Activated naive CD4-positive, alpha-beta T cell treated with anti-CD3 and anti-CD28 coated beads for 36 hours (primary cell): ENCODE measurements at regions not wholly inside any gene's neighbourhood (a gene's known extent, or its start where the extent isn't known, plus 50 kb on each side); places are given as distances from the start of the nearest gene placed in this dataset.

Experiments used
- CTCF ChIA-PET: fragments of 350-600 bp; sonication (Branson Sonifier 250); formaldehyde crosslinking; loops from one replicate; lab custom pipeline; 2021; ENCODE audit warnings: antibody characterized with exemption; lab: Charles Lee
- DNase-seq: peaks from one replicate; pipeline ENCODE4 v3.0.0-alpha.2; 2020
- H3K27ac Mint-ChIP-seq: one replicate; pipeline ENCODE4 v1.8.0; 2021; ENCODE audit warnings: mild to moderate bottlenecking, mixed read lengths
- H3K27me3 Mint-ChIP-seq: one replicate; pipeline ENCODE4 v1.8.0; 2021; ENCODE audit warnings: low read depth, mixed read lengths
- H3K36me3 Mint-ChIP-seq: one replicate; pipeline ENCODE4 v1.8.0; 2021; ENCODE audit warnings: low read depth, mixed read lengths
- H3K4me1 Mint-ChIP-seq: one replicate; pipeline ENCODE4 v1.8.0; 2021; ENCODE audit warnings: low read depth, mixed read lengths
- H3K4me3 Mint-ChIP-seq: one replicate; pipeline ENCODE4 v1.8.0; 2021; ENCODE audit warnings: mild to moderate bottlenecking, moderate library complexity, mixed read lengths
- H3K9me3 Mint-ChIP-seq: one replicate; pipeline ENCODE4 v1.8.0; 2021; ENCODE audit warnings: mixed read lengths
- intact Hi-C: fragments of 100-400 bp; cut with micrococcal nuclease; formaldehyde crosslinking; loops from one replicate; pipeline ENCODE4 v1.15.1; 2023

DNA sequence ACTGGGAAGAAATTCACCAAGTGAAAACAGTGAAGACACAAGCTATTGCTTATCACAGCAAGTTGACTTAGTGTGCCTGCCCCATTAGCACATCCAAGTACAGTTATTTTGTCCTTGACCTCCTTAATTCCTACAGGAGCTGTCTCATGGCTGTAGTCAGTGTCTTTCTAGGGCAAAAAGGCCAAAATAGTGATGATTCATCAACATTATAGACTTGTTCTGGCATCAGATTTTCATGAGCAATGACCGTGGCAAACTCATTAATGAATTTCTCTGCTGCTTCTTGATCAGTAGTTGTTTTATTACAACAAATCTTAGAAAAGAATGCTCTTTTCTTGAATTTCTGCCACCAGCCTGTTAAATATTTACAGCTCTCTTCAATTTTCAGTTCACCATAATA lies 1169.3 kb upstream of the DDX18 start:
- intact Hi-C loops, result no loop called here
- DNase-seq, result no peak
- Mint-ChIP-seq H3K4me3 (no peak overlapping the region), H3K9me3 (peaks cover 4% of the 10 kb centered on the region), H3K4me1 (no peaks in the 10 kb centered on the region), H3K36me3 (no peaks in the 10 kb centered on the region), H3K27ac (no peak overlapping the region), H3K27me3 (no peaks in the 10 kb centered on the region)
- CTCF ChIA-PET, result no interaction called here

DNA sequence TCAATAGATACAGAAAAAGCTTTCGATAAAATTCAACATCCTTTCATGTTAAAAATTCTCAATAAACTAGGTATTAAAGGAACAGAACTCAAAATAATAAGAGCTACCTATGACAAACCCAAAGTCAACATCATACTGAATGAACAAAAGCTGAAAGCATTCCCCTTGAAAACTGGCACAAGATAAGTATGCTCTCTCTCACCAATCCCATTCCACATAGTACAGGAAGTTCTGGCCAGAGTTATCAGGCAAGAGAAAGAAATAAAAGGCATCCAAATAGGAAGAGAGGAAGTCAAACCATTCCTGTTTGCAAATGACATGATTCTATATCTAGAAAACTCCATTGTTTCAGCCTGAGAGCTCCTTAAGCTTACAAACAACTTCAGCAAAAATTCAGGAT lies 1145.8 kb upstream of the DDX18 start:
- DNase-seq, result no peak
- no peaks in the 10 kb centered on the region for H3K4me1 Mint-ChIP-seq

DNA sequence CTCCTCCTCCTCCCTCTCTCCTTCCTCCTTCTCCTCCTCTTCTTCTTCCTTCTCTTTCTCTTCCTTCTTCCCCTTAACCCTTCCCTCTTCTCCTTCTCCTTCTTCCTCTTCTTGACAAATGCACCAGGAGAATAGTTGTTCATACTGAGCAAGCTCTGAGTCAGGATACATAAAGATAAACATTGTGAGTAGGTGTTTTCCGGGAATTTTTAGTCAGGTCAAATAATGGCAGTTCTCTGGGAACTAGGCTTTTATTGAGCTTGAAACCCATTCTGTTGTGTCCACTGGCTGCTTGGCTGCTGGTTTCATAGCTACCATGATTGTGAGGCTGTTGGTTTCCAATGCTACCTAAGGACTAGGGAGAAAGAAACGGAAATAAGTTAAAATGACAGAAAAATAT lies 1144.7 kb upstream of the DDX18 start:
- DNase-seq, result no peak
- Mint-ChIP-seq H3K4me1 (no peaks in the 10 kb centered on the region), H3K36me3 (no peaks in the 10 kb centered on the region), H3K4me3 (no peak overlapping the region), H3K9me3 (peaks cover 13% of the 10 kb centered on the region), H3K27ac (no peak overlapping the region), H3K27me3 (no peaks in the 10 kb centered on the region)
- CTCF ChIA-PET, result no interaction called here
- intact Hi-C loops, result no loop called here

More for the DNA sequence above, 1145.8 kb upstream of the DDX18 start:
- H3K4me3 Mint-ChIP-seq, result no peak overlapping the region
- CTCF ChIA-PET, result no interaction called here
- H3K9me3 Mint-ChIP-seq, result peaks cover 18% of the 10 kb centered on the region
- no peaks in the 10 kb centered on the region for H3K27me3 Mint-ChIP-seq
- H3K36me3 Mint-ChIP-seq, result no peaks in the 10 kb centered on the region
- intact Hi-C loops, result no loop called here
- no peak overlapping the region for H3K27ac Mint-ChIP-seq

DNA sequence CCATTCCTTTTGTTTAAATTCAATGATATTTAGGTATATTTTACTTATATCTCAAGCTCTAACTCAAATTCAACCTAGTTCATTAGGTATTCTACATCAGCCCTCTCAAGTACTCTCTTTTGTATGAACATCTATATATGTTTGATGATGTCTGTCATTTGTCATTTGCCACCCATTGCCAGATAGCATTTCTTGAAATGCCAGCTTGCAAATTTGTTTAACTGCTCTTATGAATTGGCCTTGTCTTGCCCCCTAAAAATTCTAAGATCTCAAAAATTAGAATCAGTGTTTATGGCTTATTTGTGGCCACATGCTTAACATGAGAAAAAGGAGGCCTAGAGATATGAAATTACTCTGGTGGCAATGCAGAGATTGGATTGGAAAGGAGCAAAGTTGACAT lies 1140.3 kb upstream of the DDX18 start:
- intact Hi-C loops, result no loop called here
- H3K27ac Mint-ChIP-seq, result no peak overlapping the region
- no peak for DNase-seq
- CTCF ChIA-PET, result no interaction called here
- H3K27me3 Mint-ChIP-seq, result no peaks in the 10 kb centered on the region
- H3K36me3 Mint-ChIP-seq, result no peaks in the 10 kb centered on the region
- H3K4me3 Mint-ChIP-seq, result no peak overlapping the region
- H3K4me1 Mint-ChIP-seq, result no peaks in the 10 kb centered on the region
- peaks cover 11% of the 10 kb centered on the region for H3K9me3 Mint-ChIP-seq

DNA sequence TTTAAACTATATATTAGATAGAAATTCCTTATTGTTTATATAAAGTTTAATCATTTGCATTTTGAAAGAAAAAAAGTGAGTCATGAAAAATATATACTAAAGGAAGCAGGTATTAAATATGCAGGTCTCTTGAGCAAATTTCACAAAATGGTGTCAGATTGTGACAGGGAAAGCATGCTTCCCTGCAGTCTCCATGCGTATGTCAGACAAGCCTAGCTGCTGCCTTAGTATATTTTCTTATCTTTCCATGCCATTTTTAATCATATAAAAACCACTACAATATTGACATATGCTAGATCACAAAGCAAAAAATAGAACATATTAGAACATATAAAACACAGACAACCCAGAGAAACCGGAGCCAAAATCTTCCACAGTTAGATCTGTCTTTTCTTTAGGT lies 1137.7 kb upstream of the DDX18 start:
- Mint-ChIP-seq H3K4me1 (no peaks in the 10 kb centered on the region), H3K4me3 (no peak overlapping the region), H3K27ac (no peak overlapping the region), H3K27me3 (no peaks in the 10 kb centered on the region), H3K36me3 (no peaks in the 10 kb centered on the region), H3K9me3 (peaks cover 9% of the 10 kb centered on the region)
- no peak for DNase-seq
- intact Hi-C loops, result no loop called here
- CTCF ChIA-PET, result no interaction called here

DNA sequence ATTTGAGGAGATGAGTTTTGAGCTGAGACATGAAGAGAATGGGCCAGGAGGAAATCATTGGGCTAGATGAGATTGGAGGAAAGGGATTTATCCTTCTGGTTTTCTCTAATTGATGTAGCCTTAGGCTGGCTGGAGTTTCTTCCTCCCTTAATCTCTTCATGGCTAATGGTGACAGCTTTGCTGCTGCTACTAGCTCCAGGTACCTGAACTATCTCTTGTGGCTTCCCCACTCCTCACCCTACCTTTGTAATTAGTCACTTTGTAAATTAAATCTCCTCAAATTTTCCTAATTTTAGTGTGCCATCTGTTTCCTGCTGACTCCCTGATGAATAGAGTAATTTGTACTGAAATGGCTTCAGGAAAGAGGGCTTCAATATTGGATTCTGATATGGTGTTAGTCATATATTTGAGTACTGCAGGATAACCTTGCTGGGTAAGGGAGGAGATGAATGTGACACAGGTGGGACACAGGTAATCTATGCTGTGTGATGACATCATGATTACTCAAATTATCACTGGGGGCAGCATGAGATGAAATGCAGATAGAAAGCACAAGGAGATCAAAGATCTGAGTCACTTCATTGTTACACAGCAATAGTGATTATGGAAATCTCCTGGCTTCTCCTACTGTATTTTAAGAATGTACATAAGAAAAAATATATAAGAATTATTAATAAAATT lies 1134.1 kb upstream of the DDX18 start:
- H3K36me3 Mint-ChIP-seq, result no peaks in the 10 kb centered on the region
- no peaks in the 10 kb centered on the region for H3K4me1 Mint-ChIP-seq
- intact Hi-C loops, result no loop called here
- H3K4me3 Mint-ChIP-seq, result no peak overlapping the region
- H3K27me3 Mint-ChIP-seq, result no peaks in the 10 kb centered on the region
- CTCF ChIA-PET, result interaction anchor here (1.0 kb wide), 1 partner anchor 13 kb away, joined by 3 read pairs; no protein-coding TSS in a partner anchor
- H3K27ac Mint-ChIP-seq, result no peak overlapping the region
- no peak for DNase-seq
- peaks cover 6% of the 10 kb centered on the region for H3K9me3 Mint-ChIP-seq

DNA sequence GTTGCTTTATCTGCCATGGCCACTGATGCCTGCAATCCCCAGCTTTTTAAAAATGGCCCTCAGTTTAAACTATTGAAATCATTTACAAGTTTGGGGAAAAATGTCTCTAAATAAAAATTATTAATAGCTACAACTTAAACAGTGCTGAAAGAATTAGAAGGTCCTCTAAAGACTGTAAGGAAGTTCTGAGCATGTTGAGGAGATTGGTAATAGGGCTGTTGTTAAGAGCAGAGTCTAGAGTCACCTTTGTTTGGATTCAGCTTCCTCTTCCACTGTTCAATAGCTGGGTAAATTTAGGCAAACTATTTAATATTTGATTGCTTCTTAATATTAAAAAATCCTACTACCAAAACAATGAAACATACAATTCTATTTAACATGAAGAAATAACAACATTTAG lies 1127.1 kb upstream of the DDX18 start:
- intact Hi-C loops, result no loop called here
- Mint-ChIP-seq H3K27ac (no peak overlapping the region), H3K4me1 (no peaks in the 10 kb centered on the region), H3K27me3 (no peaks in the 10 kb centered on the region), H3K36me3 (no peaks in the 10 kb centered on the region), H3K9me3 (peaks cover 2% of the 10 kb centered on the region), H3K4me3 (no peak overlapping the region)
- DNase-seq, result no peak
- CTCF ChIA-PET, result interaction anchor here (0.6 kb wide), 1 partner anchor 697 kb away, joined by 3 read pairs; no protein-coding TSS in a partner anchor

DNA sequence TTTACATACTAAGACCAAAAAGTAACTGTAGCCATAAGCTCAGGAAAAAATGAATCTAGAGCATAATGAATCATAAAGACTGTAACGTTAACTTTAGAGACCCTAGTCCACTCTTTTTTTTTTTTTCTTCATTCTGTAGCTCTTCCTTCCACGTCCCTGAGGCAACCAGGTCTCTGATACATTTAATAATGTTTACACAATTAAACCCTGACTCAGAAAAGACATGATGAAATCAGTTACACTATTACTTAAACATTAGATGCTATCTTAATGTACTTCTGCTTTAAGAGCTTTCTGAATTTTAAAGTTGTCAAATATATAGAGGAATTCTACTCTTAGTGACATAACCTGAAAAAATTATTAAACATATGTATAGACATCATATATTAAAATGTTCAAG lies 1121.5 kb upstream of the DDX18 start:
- DNase-seq, result no peak
- Mint-ChIP-seq H3K4me3 (no peak overlapping the region), H3K4me1 (no peaks in the 10 kb centered on the region), H3K36me3 (no peaks in the 10 kb centered on the region), H3K27me3 (no peaks in the 10 kb centered on the region), H3K9me3 (no peaks in the 10 kb centered on the region), H3K27ac (no peak overlapping the region)
- intact Hi-C loops, result no loop called here
- CTCF ChIA-PET, result interaction anchor here (0.7 to 1.4 kb wide), 2 partner anchors 12 to 815 kb away, joined by 3 to 4 read pairs; no protein-coding TSS in a partner anchor

DNA sequence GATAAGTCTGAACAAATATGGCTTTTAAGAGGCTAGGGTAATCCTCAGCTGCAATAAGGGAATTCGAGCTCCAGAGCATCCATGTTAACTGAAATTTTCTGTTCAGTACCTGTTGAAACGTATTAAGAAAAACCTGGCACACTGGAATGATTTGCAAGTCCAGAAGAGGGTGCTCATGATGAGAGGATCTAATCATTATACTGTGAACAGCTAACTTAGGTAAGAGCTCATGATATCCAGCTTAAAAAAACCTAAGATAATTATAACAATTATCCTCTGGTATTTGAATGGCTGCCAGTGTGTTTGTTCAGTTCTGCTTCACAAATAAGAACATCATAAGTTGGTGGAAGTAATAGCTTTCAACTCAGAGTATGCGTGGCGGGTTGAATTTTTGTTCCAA lies 1118.3 kb upstream of the DDX18 start:
- no peaks in the 10 kb centered on the region for H3K36me3 Mint-ChIP-seq
- H3K27ac Mint-ChIP-seq, result no peak overlapping the region
- no peaks in the 10 kb centered on the region for H3K4me1 Mint-ChIP-seq

DNA sequence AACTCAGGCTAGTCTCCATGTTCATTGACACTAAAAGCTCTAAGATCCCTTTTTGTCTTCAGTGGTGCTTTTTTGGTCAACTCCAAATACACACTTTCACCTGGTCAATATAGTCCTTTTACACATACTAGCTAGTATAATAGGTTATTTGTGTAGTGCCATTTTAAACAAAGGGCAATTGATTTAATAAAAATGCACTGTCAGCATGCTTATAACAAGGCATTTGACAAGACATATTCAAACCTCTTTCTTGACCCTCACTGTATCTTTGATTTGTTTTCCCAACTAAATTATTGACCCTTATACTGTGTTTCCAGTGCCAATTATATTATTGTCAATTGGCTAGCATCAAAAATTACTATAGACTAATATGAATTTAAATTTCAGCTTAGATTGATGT lies 1117.6 kb upstream of the DDX18 start:
- DNase-seq, result no peak
- Mint-ChIP-seq H3K9me3 (peaks cover 7% of the 10 kb centered on the region), H3K36me3 (no peaks in the 10 kb centered on the region), H3K4me1 (no peaks in the 10 kb centered on the region), H3K27me3 (no peaks in the 10 kb centered on the region), H3K27ac (no peak overlapping the region), H3K4me3 (no peak overlapping the region)
- CTCF ChIA-PET, result no interaction called here
- intact Hi-C loops, result no loop called here

More for the DNA sequence above, 1118.3 kb upstream of the DDX18 start:
- Mint-ChIP-seq H3K4me3 (no peak overlapping the region), H3K9me3 (peaks cover 6% of the 10 kb centered on the region), H3K27me3 (no peaks in the 10 kb centered on the region)
- CTCF ChIA-PET, result no interaction called here
- no peak for DNase-seq
- intact Hi-C loops, result no loop called here

DNA sequence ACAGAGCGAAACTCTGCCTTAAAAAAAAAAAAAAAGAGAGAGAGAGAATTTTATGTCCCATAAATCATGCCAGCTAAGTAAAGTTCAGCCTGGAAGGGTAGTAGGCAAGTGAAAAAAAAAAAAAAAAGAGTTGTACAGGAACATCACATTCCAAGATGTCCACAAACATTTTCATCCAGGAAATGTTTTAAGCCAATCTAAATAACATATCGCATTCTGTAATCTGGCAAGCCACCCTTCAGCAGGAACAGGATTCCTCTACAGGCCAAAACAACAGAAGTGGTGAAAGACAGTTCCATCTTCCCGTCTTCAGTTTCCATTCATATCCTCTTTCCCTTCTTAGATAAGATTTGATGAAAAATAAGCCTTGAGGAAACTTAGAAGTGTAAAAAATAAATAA lies 1108.1 kb upstream of the DDX18 start:
- intact Hi-C loops, result no loop called here
- no peaks in the 10 kb centered on the region for H3K4me1 Mint-ChIP-seq
- DNase-seq, result no peak
- no peaks in the 10 kb centered on the region for H3K27me3 Mint-ChIP-seq
- no peak overlapping the region for H3K27ac Mint-ChIP-seq
- H3K9me3 Mint-ChIP-seq, result peaks cover 4% of the 10 kb centered on the region
- H3K36me3 Mint-ChIP-seq, result no peaks in the 10 kb centered on the region
- no peak overlapping the region for H3K4me3 Mint-ChIP-seq
- CTCF ChIA-PET, result interaction anchor here (0.6 kb wide), 1 partner anchor 781 kb away, joined by 6 read pairs; no protein-coding TSS in a partner anchor

DNA sequence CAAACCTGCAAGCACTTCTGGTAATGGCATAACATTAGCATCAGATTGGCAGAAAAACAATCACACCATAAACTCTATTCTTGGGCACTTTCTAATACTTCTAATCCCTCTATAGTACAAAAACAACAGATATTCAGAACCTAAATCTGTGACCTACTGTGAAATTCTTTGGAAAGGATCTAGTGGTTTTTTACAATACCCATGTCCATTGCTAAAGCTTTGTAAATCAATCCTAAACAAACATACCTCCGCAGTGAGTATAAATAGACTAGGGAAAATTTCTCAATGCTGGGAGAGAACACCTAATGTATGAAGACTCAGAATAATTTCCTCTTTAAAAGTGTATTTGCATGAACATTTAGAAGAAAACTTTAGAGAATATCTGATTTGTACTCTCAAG lies 1098.5 kb upstream of the DDX18 start:
- Mint-ChIP-seq H3K4me3 (no peak overlapping the region), H3K9me3 (peaks cover 9% of the 10 kb centered on the region)

DNA sequence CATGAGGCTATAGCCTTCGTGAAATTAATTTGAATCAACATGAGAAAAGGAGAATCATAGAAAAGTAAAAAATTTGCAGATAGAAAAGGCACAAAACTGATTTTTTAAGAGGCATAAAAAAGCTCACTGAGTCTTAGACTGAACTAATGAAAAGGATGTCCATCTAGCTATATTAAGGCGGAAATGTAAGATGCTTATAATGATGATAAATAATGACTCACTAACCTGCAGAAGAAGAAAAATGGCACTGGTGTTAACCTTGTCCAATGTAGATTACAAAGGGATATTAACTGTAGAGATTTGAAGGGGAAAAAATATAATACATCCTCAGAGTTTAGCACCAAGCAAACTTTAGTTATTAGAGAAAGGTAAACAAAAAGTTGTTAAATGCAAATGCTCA lies 1098.0 kb upstream of the DDX18 start:
- intact Hi-C loops, result no loop called here
- peaks cover 2% of the 10 kb centered on the region for H3K36me3 Mint-ChIP-seq
- peaks cover 9% of the 10 kb centered on the region for H3K9me3 Mint-ChIP-seq
- no peaks in the 10 kb centered on the region for H3K4me1 Mint-ChIP-seq
- H3K27ac Mint-ChIP-seq, result no peak overlapping the region
- CTCF ChIA-PET, result interaction anchor here (0.6 kb wide), 1 partner anchor 11 kb away, joined by 3 read pairs; no protein-coding TSS in a partner anchor
- no peak overlapping the region for H3K4me3 Mint-ChIP-seq
- H3K27me3 Mint-ChIP-seq, result no peaks in the 10 kb centered on the region
- DNase-seq, result no peak

More for the DNA sequence above, 1098.5 kb upstream of the DDX18 start:
- CTCF ChIA-PET, result interaction anchor here (0.6 kb wide), 1 partner anchor 10 kb away, joined by 3 read pairs; no protein-coding TSS in a partner anchor
- no peak for DNase-seq
- Mint-ChIP-seq H3K27ac (no peak overlapping the region), H3K36me3 (peaks cover 2% of the 10 kb centered on the region), H3K27me3 (no peaks in the 10 kb centered on the region), H3K4me1 (no peaks in the 10 kb centered on the region)
- intact Hi-C loops, result no loop called here
